ENCODE measurements at regions not wholly inside any gene's neighbourhood (a gene's known extent, or its start where the extent isn't known, plus 50 kb on each side); places are given as distances from the start of the nearest gene placed in this dataset.

DNA sequence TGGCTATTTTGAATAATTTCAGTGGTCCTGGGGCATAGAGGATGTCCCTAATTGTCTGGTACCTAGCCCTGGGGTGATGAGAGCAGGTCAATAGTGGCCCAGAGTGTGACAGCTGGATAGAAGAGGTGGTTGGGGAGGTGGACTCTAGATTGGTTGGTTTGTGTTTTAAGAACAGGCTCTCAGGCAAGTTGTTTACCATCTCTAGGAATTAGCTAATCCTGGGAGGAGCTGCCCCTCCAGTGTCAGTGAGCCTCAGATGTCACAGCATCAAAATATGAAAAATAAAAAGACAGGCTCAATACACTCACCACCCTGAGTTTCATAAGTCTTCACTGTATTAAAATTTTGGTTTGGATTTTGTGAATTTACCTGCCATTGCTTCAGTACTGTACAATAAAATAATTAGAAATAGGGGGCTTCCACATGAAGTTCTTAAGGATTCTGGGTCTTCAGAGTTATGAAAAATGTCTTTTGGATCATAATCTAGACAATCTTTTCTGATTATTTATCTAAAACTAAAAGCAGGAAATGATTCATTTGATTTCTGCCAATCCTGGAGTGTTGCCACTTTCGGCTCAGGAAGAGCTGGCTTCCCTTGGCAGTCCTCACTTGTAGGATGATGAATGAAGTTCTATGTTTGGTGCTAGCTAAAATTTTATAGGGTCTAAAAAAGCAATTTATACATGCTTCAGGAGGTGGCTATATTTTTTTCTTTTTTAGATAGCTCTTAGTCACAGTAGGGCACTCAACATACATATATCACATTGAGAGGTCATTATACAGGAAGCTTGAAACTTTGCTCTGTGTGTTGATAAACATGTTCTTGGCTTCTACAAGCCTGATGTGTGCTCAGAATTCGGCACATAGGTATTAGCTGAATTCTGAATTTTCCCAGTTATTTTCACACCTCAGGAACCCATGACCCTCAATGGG, 395.1 kb downstream of the RAB28 start (continued):
- TF ChIP-seq, protein P1, sequence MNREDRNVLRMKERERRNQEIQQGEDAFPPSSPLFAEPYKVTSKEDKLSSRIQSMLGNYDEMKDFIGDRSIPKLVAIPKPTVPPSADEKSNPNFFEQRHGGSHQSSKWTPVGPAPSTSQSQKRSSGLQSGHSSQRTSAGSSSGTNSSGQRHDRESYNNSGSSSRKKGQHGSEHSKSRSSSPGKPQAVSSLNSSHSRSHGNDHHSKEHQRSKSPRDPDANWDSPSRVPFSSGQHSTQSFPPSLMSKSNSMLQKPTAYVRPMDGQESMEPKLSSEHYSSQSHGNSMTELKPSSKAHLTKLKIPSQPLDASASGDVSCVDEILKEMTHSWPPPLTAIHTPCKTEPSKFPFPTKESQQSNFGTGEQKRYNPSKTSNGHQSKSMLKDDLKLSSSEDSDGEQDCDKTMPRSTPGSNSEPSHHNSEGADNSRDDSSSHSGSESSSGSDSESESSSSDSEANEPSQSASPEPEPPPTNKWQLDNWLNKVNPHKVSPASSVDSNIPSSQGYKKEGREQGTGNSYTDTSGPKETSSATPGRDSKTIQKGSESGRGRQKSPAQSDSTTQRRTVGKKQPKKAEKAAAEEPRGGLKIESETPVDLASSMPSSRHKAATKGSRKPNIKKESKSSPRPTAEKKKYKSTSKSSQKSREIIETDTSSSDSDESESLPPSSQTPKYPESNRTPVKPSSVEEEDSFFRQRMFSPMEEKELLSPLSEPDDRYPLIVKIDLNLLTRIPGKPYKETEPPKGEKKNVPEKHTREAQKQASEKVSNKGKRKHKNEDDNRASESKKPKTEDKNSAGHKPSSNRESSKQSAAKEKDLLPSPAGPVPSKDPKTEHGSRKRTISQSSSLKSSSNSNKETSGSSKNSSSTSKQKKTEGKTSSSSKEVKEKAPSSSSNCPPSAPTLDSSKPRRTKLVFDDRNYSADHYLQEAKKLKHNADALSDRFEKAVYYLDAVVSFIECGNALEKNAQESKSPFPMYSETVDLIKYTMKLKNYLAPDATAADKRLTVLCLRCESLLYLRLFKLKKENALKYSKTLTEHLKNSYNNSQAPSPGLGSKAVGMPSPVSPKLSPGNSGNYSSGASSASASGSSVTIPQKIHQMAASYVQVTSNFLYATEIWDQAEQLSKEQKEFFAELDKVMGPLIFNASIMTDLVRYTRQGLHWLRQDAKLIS (CRISPR knock-in tag; IDR thresholded peaks at IDR 0.05): no peak
- TF ChIP-seq POLR3A (IDR thresholded peaks at IDR 0.05; ENCODE audit: borderline replicate concordance, extremely low read depth, insufficient read depth, insufficient read length): no peak
- TF ChIP-seq ZNF212 (CRISPR knock-in tag; IDR thresholded peaks at IDR 0.05): no peak

DNA sequence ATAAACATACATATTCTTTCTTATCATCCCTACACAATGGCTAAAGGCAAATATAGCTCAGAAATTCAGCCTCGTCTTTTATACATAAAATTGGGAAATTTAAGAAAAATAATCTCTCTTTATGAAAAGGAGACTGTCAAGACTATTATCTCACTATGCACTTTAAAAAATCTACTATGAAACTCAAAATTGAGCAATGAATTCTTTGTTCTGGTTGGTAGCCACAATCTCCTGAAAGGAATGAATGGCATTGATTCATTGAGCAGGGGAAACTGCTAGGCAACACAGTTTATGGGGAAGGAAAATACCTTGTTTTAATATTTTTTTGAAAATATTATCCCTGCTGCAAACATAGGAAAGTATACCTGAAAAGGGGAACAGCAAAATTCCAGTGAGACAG, 397.1 kb downstream of the RAB28 start:
- H3K36me3 ChIP-seq (ENCODE audit: control insufficient read depth, insufficient read depth, low read length): no peaks in the 10 kb centered on the region
- H3K9me3 ChIP-seq (replicated peaks; ENCODE audit: control insufficient read depth, insufficient read depth, low read depth, low read length): no peaks in the 10 kb centered on the region; the same call in 1 of the 2 replicates
- H3K79me2 ChIP-seq (ENCODE audit: control insufficient read depth, insufficient read depth, low read length): no peaks in the 10 kb centered on the region
- CTCF ChIA-PET (ENCODE audit: low intra/inter-chr PET ratio): no interaction called here
- 0% methylated on average over 1 of the region's 1 CpG for WGBS (ENCODE audit: insufficient coverage, low coverage, missing lambda C conversion rate)
- no peak for FAIRE-seq
- no peak overlapping the region for H3K27ac ChIP-seq (ENCODE audit: extremely low read depth, low read depth, low read length)
- H2AFZ ChIP-seq (ENCODE audit: low read depth, low read length): no peak overlapping the region
- no peaks in the 10 kb centered on the region for H4K20me1 ChIP-seq (replicated peaks; ENCODE audit: control insufficient read depth, insufficient read depth, low read length)
- no peak overlapping the region for H3K9ac ChIP-seq (ENCODE audit: insufficient read depth in 1 of 2, low read depth in 2 of 2, low read length in 2 of 2)
- no peaks in the 10 kb centered on the region for H3K4me1 ChIP-seq (replicated peaks in 1 of 2; ENCODE audit: control insufficient read depth in 2 of 2, insufficient read depth in 2 of 2, low read length in 2 of 2)
- no peaks in the 10 kb centered on the region for H3K9me1 ChIP-seq (ENCODE audit: control insufficient read depth, insufficient read depth, low read length)
- BruUV-seq (replicated peaks): no TSS peak
- intact Hi-C loops (cut with micrococcal nuclease): no loop called here
- no peak for DNase-seq (ENCODE audit: extremely low read depth in 1 of 4, low spot score in 3 of 4)
- no peak for ATAC-seq
- POLR2A ChIA-PET: no interaction called here
- H3K4me3 ChIP-seq: no peak overlapping the region
- in situ Hi-C loops (cut with MboI): no loop called here
- no peaks in the 10 kb centered on the region for H3K27me3 ChIP-seq (ENCODE audit: control insufficient read depth in 2 of 2, insufficient read depth in 2 of 2, low read length in 2 of 2)
- no peak overlapping the region for H3K4me2 ChIP-seq (ENCODE audit: insufficient read depth, low read length)
- no peak for TF ChIP-seq RBM22 (IDR thresholded peaks at IDR 0.05; ENCODE audit: low read depth, low read length, poor library complexity, severe bottlenecking)
- TF ChIP-seq, protein P2, sequence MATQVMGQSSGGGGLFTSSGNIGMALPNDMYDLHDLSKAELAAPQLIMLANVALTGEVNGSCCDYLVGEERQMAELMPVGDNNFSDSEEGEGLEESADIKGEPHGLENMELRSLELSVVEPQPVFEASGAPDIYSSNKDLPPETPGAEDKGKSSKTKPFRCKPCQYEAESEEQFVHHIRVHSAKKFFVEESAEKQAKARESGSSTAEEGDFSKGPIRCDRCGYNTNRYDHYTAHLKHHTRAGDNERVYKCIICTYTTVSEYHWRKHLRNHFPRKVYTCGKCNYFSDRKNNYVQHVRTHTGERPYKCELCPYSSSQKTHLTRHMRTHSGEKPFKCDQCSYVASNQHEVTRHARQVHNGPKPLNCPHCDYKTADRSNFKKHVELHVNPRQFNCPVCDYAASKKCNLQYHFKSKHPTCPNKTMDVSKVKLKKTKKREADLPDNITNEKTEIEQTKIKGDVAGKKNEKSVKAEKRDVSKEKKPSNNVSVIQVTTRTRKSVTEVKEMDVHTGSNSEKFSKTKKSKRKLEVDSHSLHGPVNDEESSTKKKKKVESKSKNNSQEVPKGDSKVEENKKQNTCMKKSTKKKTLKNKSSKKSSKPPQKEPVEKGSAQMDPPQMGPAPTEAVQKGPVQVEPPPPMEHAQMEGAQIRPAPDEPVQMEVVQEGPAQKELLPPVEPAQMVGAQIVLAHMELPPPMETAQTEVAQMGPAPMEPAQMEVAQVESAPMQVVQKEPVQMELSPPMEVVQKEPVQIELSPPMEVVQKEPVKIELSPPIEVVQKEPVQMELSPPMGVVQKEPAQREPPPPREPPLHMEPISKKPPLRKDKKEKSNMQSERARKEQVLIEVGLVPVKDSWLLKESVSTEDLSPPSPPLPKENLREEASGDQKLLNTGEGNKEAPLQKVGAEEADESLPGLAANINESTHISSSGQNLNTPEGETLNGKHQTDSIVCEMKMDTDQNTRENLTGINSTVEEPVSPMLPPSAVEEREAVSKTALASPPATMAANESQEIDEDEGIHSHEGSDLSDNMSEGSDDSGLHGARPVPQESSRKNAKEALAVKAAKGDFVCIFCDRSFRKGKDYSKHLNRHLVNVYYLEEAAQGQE (IDR thresholded peaks at IDR 0.05; ENCODE audit: borderline replicate concordance): no peak
- TF ChIP-seq, protein P2 (CRISPR knock-in tag; IDR thresholded peaks at IDR 0.05; ENCODE audit: low read depth): no peak

Measured in K562 (cell line).